Nephron (organoid): ENCODE measurements at regions not wholly inside any gene's neighbourhood (a gene's known extent, or its start where the extent isn't known, plus 50 kb on each side); places are given as distances from the start of the nearest gene placed in this dataset.

Experiments
- H3K27ac Mint-ChIP-seq, 3 experiments: 2 replicates each; pipeline ENCODE4 v1.8.0; 2020; ENCODE audit warnings: mixed read lengths in 3 of 3, mild to moderate bottlenecking in 2 of 3, moderate library complexity in 1 of 3
- H3K27me3 Mint-ChIP-seq: 2 replicates; pipeline ENCODE4 v1.8.0; 2021; ENCODE audit warnings: low read depth, mild to moderate bottlenecking, moderate library complexity, mixed read lengths
- H3K36me3 Mint-ChIP-seq: 2 replicates; pipeline ENCODE4 v1.8.0; 2020; ENCODE audit warnings: low read depth, mixed read lengths
- H3K4me1 Mint-ChIP-seq: 2 replicates; pipeline ENCODE4 v1.8.0; 2020; ENCODE audit warnings: mixed read lengths
- H3K4me3 Mint-ChIP-seq, 3 experiments: 2 replicates each; pipeline ENCODE4 v1.8.0; 2020; ENCODE audit warnings: mild to moderate bottlenecking in 3 of 3, mixed read lengths in 3 of 3, moderate library complexity in 2 of 3
- H3K9me3 Mint-ChIP-seq: 2 replicates; pipeline ENCODE4 v1.8.0; 2020; ENCODE audit warnings: mixed read lengths
- CTCF ChIP-seq, 3 experiments: fragments of 200-600 bp; sonication (generic); IDR thresholded peaks; one replicate each; pipeline ENCODE4 v1.5.0; 2021; ENCODE audit warnings: antibody characterized with exemption in 3 of 3; ENCODE audit not compliant: unreplicated experiment in 3 of 3

GRCh38 chr2:105597806-105598803, 146.6 kb upstream of the NCK2 start:
- peak overlapping the region in 2 of 3 experiments; percentile 17 to 52 for H3K27ac Mint-ChIP-seq
- TF ChIP-seq CTCF (IDR thresholded peaks at IDR 0.05; ENCODE audit: unreplicated experiment in 3 of 3), result no peak
- no peak overlapping the region for H3K4me3 Mint-ChIP-seq
- no peaks in the 10 kb centered on the region for H3K36me3 Mint-ChIP-seq
- no peaks in the 10 kb centered on the region for H3K9me3 Mint-ChIP-seq
- H3K4me1 Mint-ChIP-seq, result peaks cover 32% of the 10 kb centered on the region
- peaks cover 5% of the 10 kb centered on the region for H3K27me3 Mint-ChIP-seq

- H3K4me1 Mint-ChIP-seq, result peaks cover 39% of the 10 kb centered on the region
- peak overlapping the region in 1 of 3 experiments; percentile 52 for H3K27ac Mint-ChIP-seq
- H3K27me3 Mint-ChIP-seq, result peaks cover 13% of the 10 kb centered on the region
- no peak for TF ChIP-seq CTCF (IDR thresholded peaks at IDR 0.05; ENCODE audit: unreplicated experiment in 3 of 3)
- peaks cover 3% of the 10 kb centered on the region for H3K9me3 Mint-ChIP-seq
- no peaks in the 10 kb centered on the region for H3K36me3 Mint-ChIP-seq
- no peak overlapping the region for H3K4me3 Mint-ChIP-seq
Observed at GRCh38 chr2:105597011-105597805, 147.5 kb upstream of the NCK2 start.

GRCh38 chr2:105596411-105596921, 148.2 kb upstream of the NCK2 start:
- Mint-ChIP-seq H3K4me3 (no peak overlapping the region), H3K27me3 (peaks cover 14% of the 10 kb centered on the region), H3K36me3 (no peaks in the 10 kb centered on the region), H3K4me1 (peaks cover 39% of the 10 kb centered on the region), H3K27ac (no peak overlapping the region), H3K9me3 (peaks cover 5% of the 10 kb centered on the region)
- TF ChIP-seq CTCF (IDR thresholded peaks at IDR 0.05; ENCODE audit: unreplicated experiment in 3 of 3), result no peak

GRCh38 chr2:105595536-105595935, 149.2 kb upstream of the NCK2 start:
- Mint-ChIP-seq H3K9me3 (peaks cover 8% of the 10 kb centered on the region), H3K27ac (no peak overlapping the region), H3K4me1 (peaks cover 39% of the 10 kb centered on the region), H3K27me3 (peaks cover 14% of the 10 kb centered on the region), H3K36me3 (no peaks in the 10 kb centered on the region), H3K4me3 (no peak overlapping the region)
- no peak for TF ChIP-seq CTCF (IDR thresholded peaks at IDR 0.05; ENCODE audit: unreplicated experiment in 3 of 3)

GRCh38 chr2:105593221-105593967, 151.3 kb upstream of the NCK2 start:
- Mint-ChIP-seq H3K36me3 (no peaks in the 10 kb centered on the region), H3K27me3 (peaks cover 14% of the 10 kb centered on the region)

More at GRCh38 chr2:105593221-105593967, 151.3 kb upstream of the NCK2 start:
- no peak for TF ChIP-seq CTCF (IDR thresholded peaks at IDR 0.05; ENCODE audit: unreplicated experiment in 3 of 3)
- Mint-ChIP-seq H3K27ac (no peak overlapping the region), H3K4me3 (no peak overlapping the region), H3K9me3 (peaks cover 15% of the 10 kb centered on the region), H3K4me1 (peaks cover 25% of the 10 kb centered on the region)
